GM18498 (cell line): ENCODE measurements at regions not wholly inside any gene's neighbourhood (a gene's known extent, or its start where the extent isn't known, plus 50 kb on each side); places are given as distances from the start of the nearest gene placed in this dataset.

Experiments used
- ATAC-seq: cut with Tn5 transposase; IDR thresholded peaks from one replicate; pipeline ENCODE4 v1.9.1; 2021; ENCODE audit warnings: mild to moderate bottlenecking, moderate library complexity; ENCODE audit not compliant: unreplicated experiment

DNA sequence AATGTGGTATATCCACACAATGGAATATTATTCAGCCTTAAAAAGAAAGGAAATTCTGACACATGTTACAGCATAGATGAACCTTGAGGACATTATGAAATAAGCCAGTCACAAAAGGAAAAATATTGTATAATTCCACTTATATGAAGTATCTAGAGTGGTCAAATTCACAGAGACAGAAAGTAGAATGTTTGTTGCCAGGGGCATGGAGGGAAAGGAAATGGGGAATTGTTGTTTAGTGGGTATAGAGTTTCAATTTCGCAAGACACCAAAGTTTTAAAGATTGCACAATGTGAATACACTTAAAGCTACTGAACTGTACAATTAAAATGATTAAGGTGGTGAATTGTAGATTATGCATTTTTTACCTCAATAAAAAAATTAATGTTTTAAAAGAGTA is 92.9 kb downstream of the TXNL1 start:
- ATAC-seq, result no peak

GRCh38 chr18:56542476-56542875 is 95.9 kb downstream of the TXNL1 start:
- no peak for ATAC-seq

DNA sequence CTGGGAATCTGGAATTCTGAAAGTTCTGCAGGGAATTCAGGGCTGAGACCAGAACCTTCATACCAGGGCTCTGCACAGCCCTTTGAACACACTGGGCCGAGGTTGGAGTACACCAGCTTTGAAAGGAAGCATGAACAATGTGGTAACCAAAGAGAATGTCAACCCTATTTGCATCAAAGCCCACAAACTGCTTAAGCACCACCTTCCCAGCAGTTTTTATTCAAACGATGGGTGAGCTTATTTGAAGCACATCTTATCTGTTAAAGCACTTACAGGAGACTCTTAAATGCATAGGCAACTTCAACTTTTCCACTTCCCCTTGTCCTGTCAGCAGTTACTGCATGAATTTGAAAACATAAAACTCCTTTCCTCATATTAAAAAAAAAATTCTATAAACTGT is 96.6 kb downstream of the TXNL1 start:
- peak; percentile 53 for ATAC-seq

DNA sequence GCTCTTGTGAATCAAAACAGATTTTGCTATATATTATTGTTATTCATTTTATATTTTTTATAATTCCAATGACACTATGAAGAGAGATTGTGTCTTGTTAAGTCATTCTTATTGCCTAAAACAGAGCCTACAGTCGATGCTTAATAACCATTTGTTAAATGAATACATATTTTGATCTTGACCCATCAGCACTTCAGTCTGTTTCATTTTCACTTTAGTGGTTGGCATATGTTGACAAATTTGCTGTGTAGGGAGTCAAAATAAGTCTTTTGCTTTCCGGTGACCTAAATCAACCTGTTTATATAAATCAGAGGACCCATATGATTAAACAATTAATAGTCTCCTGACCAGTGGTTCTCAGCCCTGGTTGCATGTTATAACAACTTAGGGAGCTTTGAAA is 97.1 kb downstream of the TXNL1 start:
- no peak for ATAC-seq

DNA sequence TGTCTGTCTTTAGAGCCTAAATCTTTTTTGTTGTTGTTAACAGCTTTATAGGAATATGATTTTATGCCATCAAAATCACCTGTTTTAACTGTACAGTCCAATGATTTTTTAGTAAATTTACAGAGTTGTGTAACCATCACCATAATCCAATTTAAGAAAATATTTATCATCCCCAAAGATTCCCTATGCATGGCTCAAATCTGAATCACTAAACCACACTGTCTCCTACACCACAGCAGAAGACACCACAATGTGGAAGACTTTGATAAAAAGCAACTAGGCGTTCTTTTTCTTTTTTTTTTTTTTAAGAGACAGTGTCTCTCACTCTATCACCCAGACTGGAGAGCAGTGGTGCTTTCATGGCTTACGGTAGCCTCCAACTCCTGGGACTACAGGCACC is 99.6 kb downstream of the TXNL1 start:
- no peak for ATAC-seq

DNA sequence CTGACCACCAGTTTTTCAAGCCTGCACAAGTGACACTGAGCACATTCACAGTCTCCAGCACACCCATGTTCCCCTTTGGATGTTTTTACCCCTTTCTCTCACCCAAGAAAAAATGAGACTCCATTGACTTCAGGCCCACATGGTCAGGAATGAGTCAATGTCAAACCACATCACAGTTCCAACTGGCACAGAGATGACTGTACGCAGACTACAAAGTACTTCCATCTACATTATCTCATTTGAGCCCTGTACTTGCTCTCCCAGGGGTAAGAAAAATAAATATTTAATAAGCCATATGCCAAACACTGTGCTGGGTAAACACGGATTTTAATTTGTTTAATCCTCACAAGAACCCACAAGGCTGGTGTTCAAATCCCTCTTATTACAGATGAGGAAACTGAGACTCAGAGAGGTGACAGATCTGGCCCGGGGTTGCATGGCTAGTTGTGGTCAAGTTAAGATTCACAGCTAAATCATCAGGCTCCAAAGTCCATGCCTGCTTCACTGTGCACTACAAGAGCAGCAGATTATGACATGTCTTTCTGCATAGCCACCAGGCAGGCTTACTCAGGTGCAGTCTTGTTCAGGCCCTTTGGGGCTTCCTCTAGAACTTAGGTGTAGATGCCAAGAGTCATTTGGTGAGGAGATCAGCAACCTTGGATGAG is 106.1 kb downstream of the TXNL1 start:
- ATAC-seq, result peak; percentile 92

GRCh38 chr18:56522816-56523215 is 115.6 kb downstream of the TXNL1 start:
- no peak for ATAC-seq

DNA sequence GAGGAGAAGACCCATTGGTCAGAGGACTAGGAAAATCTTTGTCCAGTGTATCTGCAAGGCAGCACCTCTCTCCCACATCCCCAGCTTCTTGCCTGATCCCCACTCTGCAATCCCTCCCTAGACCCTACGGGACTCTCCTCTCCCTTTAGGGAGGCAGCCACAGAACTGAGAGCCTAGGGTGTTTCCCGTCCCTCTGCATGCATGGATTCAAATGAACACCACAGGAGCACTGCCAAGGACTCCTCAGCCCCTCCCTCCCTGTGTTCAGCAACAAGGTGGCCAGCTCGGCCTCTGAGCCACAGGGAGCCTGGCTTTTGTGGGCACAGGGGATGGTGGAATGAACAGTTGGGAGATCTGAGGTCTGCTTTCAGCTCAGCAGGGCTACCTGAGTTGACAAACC is 117.1 kb downstream of the TXNL1 start:
- no peak for ATAC-seq

- no peak for ATAC-seq
These were observed 120.6 kb downstream of the TXNL1 start for GRCh38 chr18:56517761-56518160.

- ATAC-seq, result no peak
These were observed 121.2 kb downstream of the TXNL1 start for GRCh38 chr18:56517196-56517595.

DNA sequence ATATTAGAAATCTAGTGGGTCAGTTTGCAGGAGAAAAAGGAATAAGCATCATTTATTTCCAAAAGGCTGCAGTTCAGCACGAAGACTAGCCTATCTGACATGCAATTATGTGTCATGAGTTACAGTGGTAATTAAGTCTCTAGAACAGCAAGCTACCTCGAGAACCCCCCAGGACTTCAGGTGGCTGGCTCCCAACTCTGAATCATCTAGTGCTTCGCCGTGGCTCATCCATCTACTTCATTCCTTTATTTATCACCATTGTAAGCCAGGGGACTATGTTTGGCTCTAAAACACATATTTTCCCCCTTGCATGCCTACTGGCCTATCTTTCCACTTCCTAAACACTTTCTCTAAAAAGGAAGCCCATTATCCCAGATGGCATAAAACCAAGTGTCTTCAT is 121.6 kb downstream of the TXNL1 start:
- no peak for ATAC-seq

DNA sequence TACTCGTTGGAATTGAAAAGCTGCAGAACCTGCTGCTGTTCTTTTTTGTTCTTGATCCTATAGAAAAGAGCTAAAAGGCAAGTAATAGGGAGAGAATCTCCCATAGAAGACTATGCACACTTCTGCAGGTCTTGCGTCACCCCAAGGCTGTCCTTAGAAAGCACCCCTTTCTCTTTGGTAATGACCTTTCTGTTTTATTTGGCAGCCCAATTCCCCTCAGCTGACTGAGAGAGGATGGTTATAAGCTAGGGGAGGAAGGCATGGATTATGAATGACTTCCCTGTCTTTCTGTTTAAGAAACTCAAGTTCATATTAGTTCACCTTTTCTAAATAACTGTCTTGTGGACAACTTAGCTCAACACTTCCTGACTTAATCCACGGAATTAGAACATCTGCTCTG is 122.9 kb downstream of the TXNL1 start:
- ATAC-seq, result no peak

GRCh38 chr18:56511996-56512395 is 126.4 kb downstream of the TXNL1 start:
- peak; percentile 60 for ATAC-seq

GRCh38 chr18:56510108-56510507 is 128.3 kb downstream of the TXNL1 start:
- no peak for ATAC-seq

DNA sequence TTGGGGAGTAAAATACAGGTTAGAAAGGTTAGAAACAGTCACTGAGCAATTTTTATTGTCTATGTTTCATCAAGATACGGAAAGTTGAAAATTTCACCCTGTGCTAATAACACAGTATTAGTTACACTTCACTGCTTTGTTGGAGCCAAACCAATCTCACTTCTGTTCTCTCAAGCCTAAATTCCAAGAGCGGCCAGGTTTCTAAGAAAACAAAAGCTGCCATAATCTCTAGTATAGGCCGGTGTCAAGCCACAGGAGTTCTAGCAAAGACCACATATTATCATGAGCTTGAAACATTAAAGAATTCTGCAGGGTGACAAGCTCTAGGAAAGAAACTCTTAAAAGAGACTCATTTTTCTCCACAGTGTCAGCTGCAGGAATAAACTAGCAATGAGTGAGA is 128.7 kb downstream of the TXNL1 start:
- ATAC-seq, result no peak

DNA sequence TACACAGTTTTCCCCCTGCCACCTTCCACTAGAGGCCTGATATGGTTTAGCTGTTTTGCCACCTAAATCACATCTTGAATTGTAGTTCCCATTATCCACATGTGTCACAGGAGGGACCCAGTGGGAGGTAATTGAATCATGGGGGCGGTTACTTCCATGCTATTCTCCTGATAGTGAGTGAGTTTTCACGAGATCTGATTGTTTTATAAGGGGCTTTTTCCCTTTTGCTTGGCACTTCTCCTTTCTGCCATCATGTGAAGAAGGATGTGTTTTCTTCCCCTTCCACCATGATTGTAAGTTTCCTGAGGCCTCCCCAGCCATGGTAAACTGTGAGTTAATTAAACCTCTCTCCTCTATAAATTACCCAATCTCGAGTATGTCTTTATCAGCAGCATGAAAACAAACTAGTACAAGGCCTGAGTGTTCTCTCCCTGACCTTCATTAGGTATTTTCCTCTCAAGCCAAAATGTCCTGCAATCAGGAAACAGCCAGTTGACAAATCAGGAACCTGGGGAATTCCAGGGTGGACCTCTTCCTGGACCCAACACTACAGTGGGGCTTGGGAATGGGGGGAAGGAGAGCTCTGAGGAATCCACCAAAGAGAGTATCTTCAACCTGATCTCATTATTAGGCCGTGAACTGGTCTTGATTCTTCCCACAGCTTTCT is 129.9 kb downstream of the TXNL1 start:
- no peak for ATAC-seq

- ATAC-seq, result no peak
These were observed 132.4 kb downstream of the TXNL1 start for GRCh38 chr18:56505971-56506370.

DNA sequence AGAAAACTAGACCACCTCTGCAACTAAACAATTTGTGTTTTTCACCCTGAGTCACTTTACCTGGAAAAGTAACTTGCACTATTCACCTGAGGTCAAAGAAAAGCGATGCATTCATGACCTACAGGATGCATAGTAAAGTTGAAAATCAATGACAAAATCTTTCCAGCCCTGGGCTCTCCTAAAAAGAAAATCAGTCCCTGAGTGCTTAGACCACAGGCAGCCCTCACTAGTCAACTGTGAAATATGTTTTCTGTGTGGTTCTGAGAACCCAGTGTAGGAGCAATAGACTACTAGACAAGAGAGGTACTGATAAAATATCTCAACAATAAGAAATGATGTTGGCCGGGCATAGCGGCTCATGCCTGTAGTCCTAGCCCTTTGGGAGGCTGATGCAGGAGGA is 133.1 kb downstream of the TXNL1 start:
- ATAC-seq, result no peak

DNA sequence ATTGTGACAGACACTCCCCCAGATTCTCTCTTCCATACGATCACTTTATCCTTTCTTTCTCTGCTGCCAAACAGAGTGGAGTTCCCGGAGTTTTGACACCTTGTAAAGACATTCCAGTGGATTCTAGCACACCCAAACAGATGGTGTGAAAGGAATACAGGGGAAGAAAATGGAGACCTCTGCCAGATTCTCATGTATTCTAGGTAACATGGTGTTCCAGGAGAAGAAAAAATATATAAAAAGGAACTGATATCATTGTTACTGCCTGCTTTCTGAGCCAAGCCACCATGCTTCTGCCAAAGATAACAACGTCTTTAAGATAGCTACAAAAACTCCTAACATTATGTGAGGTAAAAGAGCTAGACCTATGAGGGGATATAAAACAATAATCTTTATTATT is 136.5 kb downstream of the TXNL1 start:
- no peak for ATAC-seq

DNA sequence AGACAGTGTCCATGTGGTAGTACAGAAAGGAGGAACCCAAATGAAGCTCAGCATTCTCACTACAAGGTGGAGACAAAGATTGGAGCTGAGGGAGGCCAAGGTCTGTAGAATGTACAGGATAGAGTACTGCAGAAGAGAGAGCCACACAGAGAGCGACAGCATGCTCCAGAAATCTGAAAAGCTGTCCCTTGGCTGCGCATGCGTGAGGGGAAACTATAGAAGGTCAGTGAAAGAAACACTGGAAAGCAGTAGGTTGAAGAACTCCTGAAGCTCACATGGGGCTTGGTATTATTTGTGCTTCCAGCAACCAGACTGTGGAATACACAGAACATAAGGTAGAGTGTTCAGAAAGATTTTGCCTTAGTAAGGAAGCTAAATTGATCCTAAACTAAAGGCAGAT is 142.5 kb downstream of the TXNL1 start:
- ATAC-seq, result no peak

GRCh38 chr18:56493531-56493930 is 144.9 kb downstream of the TXNL1 start:
- no peak for ATAC-seq

DNA sequence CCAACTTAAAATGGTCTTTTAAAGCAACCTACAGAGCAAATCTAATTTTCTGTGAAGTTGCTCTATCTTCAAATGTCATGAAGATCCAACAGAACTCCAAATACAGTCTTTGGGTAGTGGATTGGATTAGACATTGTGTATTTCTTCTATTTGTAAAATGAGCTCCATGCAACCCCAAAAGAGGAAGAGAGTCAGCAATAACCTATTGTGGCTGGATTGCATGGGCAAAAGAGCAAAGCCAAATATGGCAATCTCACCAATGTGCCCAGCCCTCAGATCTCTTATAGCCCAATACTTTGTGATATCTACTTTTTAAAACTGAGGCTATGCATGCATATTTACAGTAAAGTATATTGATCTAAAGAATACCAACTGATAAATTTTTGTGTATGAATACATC is 146.3 kb downstream of the TXNL1 start:
- no peak for ATAC-seq

- ATAC-seq, result no peak
These were observed 147.4 kb downstream of the TXNL1 start for GRCh38 chr18:56490942-56491341.
